HepG2 (cell line): ENCODE measurements at regions not wholly inside any gene's neighbourhood (a gene's known extent, or its start where the extent isn't known, plus 50 kb on each side); places are given as distances from the start of the nearest gene placed in this dataset.

Experiments
- ATF6 ChIP-seq: sonication (generic); formaldehyde crosslinking; conservative IDR thresholded peaks from 2 replicates; pipeline ENCODE4 v1.4.0; 2020; ENCODE audit warnings: missing genetic modification reagents
- CBX2 ChIP-seq, 2 experiments: fragments of 200-600 bp in 1 of 2; sonication (generic); formaldehyde crosslinking in 1 of 2; IDR thresholded peaks; 2 replicates each; pipeline versions ENCODE4 v1.7.0 to v1.8.1; 2018 to 2022; ENCODE audit warnings: low read depth in 2 of 2, low read length in 1 of 2, mild to moderate bottlenecking in 1 of 2, missing genetic modification reagents in 1 of 2
- DZIP1 ChIP-seq: sonication (generic); formaldehyde crosslinking; IDR thresholded peaks from 2 replicates; pipeline ENCODE4 v1.5.0; 2020; ENCODE audit warnings: mild to moderate bottlenecking, missing genetic modification reagents
- FOSL2 ChIP-seq: sonication (generic); formaldehyde crosslinking; IDR thresholded peaks from 2 replicates; pipeline ENCODE4 v1.4.0; 2020; ENCODE audit warnings: missing genetic modification reagents
- IRF2 ChIP-seq: IDR thresholded peaks from 2 replicates; pipeline ENCODE4 v1.6.1; 2018; ENCODE audit warnings: missing genetic modification reagents, missing compliant biosample characterization
- RAD21 ChIP-seq: fragments of 450-650 bp; formaldehyde crosslinking; IDR thresholded peaks from 2 replicates; pipeline ENCODE4 v1.5.0; 2020; ENCODE audit warnings: mild to moderate bottlenecking
- RBM22 ChIP-seq: fragments of 200-400 bp; formaldehyde crosslinking; optimal IDR thresholded peaks from 2 replicates; pipeline ENCODE3; 2017; ENCODE audit warnings: mild to moderate bottlenecking, low read length, moderate library complexity
- USF2 ChIP-seq, 2 experiments: sonication (generic) in 1 of 2; formaldehyde crosslinking in 1 of 2; IDR thresholded peaks; 2 replicates each; pipeline versions ENCODE4 v1.5.1 to v1.6.1; 2011 to 2020; ENCODE audit warnings: borderline replicate concordance in 1 of 2, low read depth in 1 of 2, low read length in 1 of 2, mild to moderate bottlenecking in 1 of 2, missing genetic modification reagents in 1 of 2, moderate library complexity in 1 of 2
- ZC3H13 ChIP-seq: sonication (generic); formaldehyde crosslinking; IDR thresholded peaks from 2 replicates; pipeline ENCODE4 v1.8.1; 2023; ENCODE audit warnings: mild to moderate bottlenecking, missing genetic modification reagents, moderate library complexity
- ZNF34 ChIP-seq: sonication (generic); formaldehyde crosslinking; IDR thresholded peaks from 2 replicates; pipeline ENCODE4 v1.4.0; 2020; ENCODE audit warnings: mild to moderate bottlenecking, missing genetic modification reagents, borderline replicate concordance
- ZSCAN5A ChIP-seq: sonication (generic); formaldehyde crosslinking; IDR thresholded peaks from 2 replicates; pipeline ENCODE4 v1.8.0; 2022; ENCODE audit warnings: mild to moderate bottlenecking, missing genetic modification reagents, borderline replicate concordance

- no peak for TF ChIP-seq RAD21
- TF ChIP-seq RBM22 = no peak
- TF ChIP-seq DZIP1 (CRISPR knock-in tag) = no peak
- TF ChIP-seq ZNF34 (CRISPR knock-in tag) = no peak
- TF ChIP-seq ZC3H13 = no peak
- no peak for TF ChIP-seq ZSCAN5A (CRISPR knock-in tag)
- TF ChIP-seq CBX2 (IDR thresholded peaks at IDR 0.05; ENCODE audit: low read depth, low read length) = no peak
- TF ChIP-seq CBX2 (CRISPR knock-in tag; IDR thresholded peaks at IDR 0.05; ENCODE audit: low read depth) = no peak
- TF ChIP-seq USF2 (IDR thresholded peaks at IDR 0.05; ENCODE audit: low read depth, low read length) = no peak
- no peak for TF ChIP-seq USF2 (CRISPR knock-in tag; IDR thresholded peaks at IDR 0.05; ENCODE audit: borderline replicate concordance)
- no peak for TF ChIP-seq IRF2 (CRISPR knock-in tag)
- TF ChIP-seq FOSL2 = no peak
- TF ChIP-seq ATF6 (CRISPR knock-in tag) = no peak
These were observed 1218.0 kb downstream of the NSUN3 start for GRCh38 chr3:95280711-95281352.
